Neural cell (in vitro differentiated cells): ENCODE measurements at regions not wholly inside any gene's neighbourhood (a gene's known extent, or its start where the extent isn't known, plus 50 kb on each side); places are given as distances from the start of the nearest gene placed in this dataset.

Experiments used
- H2AFZ ChIP-seq: fragments of 200-600, 300-800 bp; sonication (generic), shearing (Covaris generic); 2 replicates; pipeline ENCODE4 v1.6.0; 2014; ENCODE audit warnings: low read depth, mild to moderate bottlenecking, antibody characterized with exemption, low read length, moderate library complexity
- H3F3A ChIP-seq: fragments of 200-600 bp; shearing (Covaris generic); 2 replicates; pipeline ENCODE4 v1.6.1; 2016; ENCODE audit warnings: mild to moderate bottlenecking, moderate library complexity, mixed read lengths, antibody characterized with exemption, low read length; ENCODE audit not compliant: insufficient read depth, poor library complexity, severe bottlenecking
- H3K27ac ChIP-seq: fragments of 200-600, 300-800 bp; sonication (generic), shearing (Covaris generic); 2 replicates; pipeline ENCODE4 v1.5.1; 2014; ENCODE audit warnings: mild to moderate bottlenecking, low read length, moderate library complexity
- H3K27me3 ChIP-seq: fragments of 300-800, 200-600 bp; sonication (generic), shearing (Covaris generic); 2 replicates; pipeline ENCODE4 v1.6.0; 2014; ENCODE audit warnings: mild to moderate bottlenecking, low read depth, low read length, moderate library complexity; ENCODE audit not compliant: insufficient read depth
- H3K36me3 ChIP-seq: fragments of 300-800, 200-600 bp; sonication (generic), shearing (Covaris generic); 2 replicates; pipeline ENCODE4 v1.5.1; 2014; ENCODE audit warnings: mild to moderate bottlenecking, antibody characterized with exemption, low read length, moderate library complexity; ENCODE audit not compliant: insufficient read depth
- H3K4me2 ChIP-seq: fragments of 300-800, 200-600 bp; sonication (generic), shearing (Covaris generic); 2 replicates; pipeline ENCODE4 v1.6.0; 2014; ENCODE audit warnings: mild to moderate bottlenecking, low read length
- H3K4me3 ChIP-seq: fragments of 300-800, 200-600 bp; sonication (generic), shearing (Covaris generic); 2 replicates; pipeline ENCODE4 v1.5.1; 2014; ENCODE audit warnings: mild to moderate bottlenecking, low read length, moderate library complexity
- H3K79me2 ChIP-seq: fragments of 200-600 bp; shearing (Covaris generic); replicated peaks from 2 replicates; pipeline ENCODE4 v1.6.0; 2014; ENCODE audit warnings: mild to moderate bottlenecking, low read length, moderate library complexity; ENCODE audit not compliant: insufficient read depth
- H3K9ac ChIP-seq: fragments of 300-800, 200-600 bp; sonication (generic), shearing (Covaris generic); 2 replicates; pipeline ENCODE4 v1.6.1; 2016; ENCODE audit warnings: mild to moderate bottlenecking, low read length, mixed read lengths
- H3K9me2 ChIP-seq: fragments of 200-600 bp; shearing (Covaris generic); 2 replicates; pipeline ENCODE4 v1.6.1; 2016; ENCODE audit warnings: mild to moderate bottlenecking, low read length, mixed read lengths; ENCODE audit not compliant: insufficient read depth
- H3K9me3 ChIP-seq: fragments of 200-600, 300-800 bp; sonication (generic), shearing (Covaris generic); 2 replicates; pipeline ENCODE4 v1.6.1; 2016; ENCODE audit warnings: mild to moderate bottlenecking, mixed run types, low read length, moderate library complexity, mixed read lengths
- H4K20me1 ChIP-seq: fragments of 200-600 bp; shearing (Covaris generic); 2 replicates; pipeline ENCODE4 v1.6.1; 2016; ENCODE audit warnings: mild to moderate bottlenecking, mixed run types; ENCODE audit not compliant: insufficient read depth
- EP300 ChIP-seq: fragments of 450-650 bp; conservative IDR thresholded peaks from 2 replicates; pipeline ENCODE4 v1.6.1; 2014; ENCODE audit warnings: antibody characterized with exemption, mild to moderate bottlenecking, moderate library complexity; ENCODE audit not compliant: poor library complexity, severe bottlenecking
- EZH2 ChIP-seq: fragments of 200-600, 300-800 bp; shearing (Covaris generic), sonication (generic); IDR thresholded peaks from 2 replicates; pipeline ENCODE4 v1.6.1; 2014; ENCODE audit warnings: antibody characterized with exemption, low read length, borderline replicate concordance, mild to moderate bottlenecking; ENCODE audit not compliant: insufficient read depth, poor library complexity, severe bottlenecking
- MXI1 ChIP-seq: fragments of 450-650 bp; conservative IDR thresholded peaks from 2 replicates; pipeline ENCODE4 v1.6.1; 2014; ENCODE audit warnings: antibody characterized with exemption, mild to moderate bottlenecking; ENCODE audit not compliant: poor library complexity, severe bottlenecking
- POLR2AphosphoS5 ChIP-seq: IDR thresholded peaks from 2 replicates; pipeline ENCODE4 v1.6.1; 2012
- RAD21 ChIP-seq: fragments of 450-650 bp; conservative IDR thresholded peaks from 2 replicates; pipeline ENCODE4 v1.6.1; 2014; ENCODE audit warnings: antibody characterized with exemption, mild to moderate bottlenecking, moderate library complexity
- SMC3 ChIP-seq: fragments of 450-650 bp; conservative IDR thresholded peaks from 2 replicates; pipeline ENCODE4 v1.6.1; 2014; ENCODE audit warnings: antibody characterized with exemption, mild to moderate bottlenecking, moderate library complexity; ENCODE audit not compliant: poor library complexity
- TAF1 ChIP-seq: IDR thresholded peaks from 2 replicates; pipeline ENCODE4 v1.6.1; 2012; ENCODE audit warnings: low read depth
- TF ChIP-seq, protein P1 (sequence below): IDR thresholded peaks from 2 replicates; pipeline ENCODE4 v1.6.1; 2012; ENCODE audit warnings: borderline replicate concordance

DNA sequence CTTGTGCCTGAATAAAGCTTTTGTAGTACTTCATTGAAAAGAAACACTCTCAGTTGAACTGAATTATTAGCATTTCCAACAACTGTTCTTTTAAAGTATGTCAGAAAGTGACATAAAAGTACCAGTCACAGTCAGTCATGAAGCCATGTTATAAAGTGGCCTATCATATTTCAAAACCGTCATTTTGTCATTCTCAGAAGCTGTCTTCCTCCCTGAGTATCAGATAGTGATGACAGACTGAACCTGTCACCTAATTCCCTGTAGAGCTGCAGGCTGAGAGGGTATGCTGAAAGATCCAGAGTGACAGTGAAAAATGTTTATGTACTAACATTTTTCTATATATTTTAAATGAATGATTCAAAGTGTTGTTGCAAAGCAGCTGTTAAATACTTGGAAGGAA, 1121.7 kb upstream of the PRMT6 start:
- Histone ChIP-seq H3K9ac (no peak overlapping the region), H3K36me3 (no peaks in the 10 kb centered on the region), H3K9me3 (no peaks in the 10 kb centered on the region), H3K4me3 (no peak overlapping the region), H3K27me3 (no peaks in the 10 kb centered on the region), H3K4me2 (no peak overlapping the region), H4K20me1 (no peaks in the 10 kb centered on the region), H3F3A (no peaks in the 10 kb centered on the region), H3K79me2 (no peaks in the 10 kb centered on the region), H3K27ac (peak overlapping the region; percentile 36), H2AFZ (no peak overlapping the region), H3K9me2 (no peaks in the 10 kb centered on the region)
- TF ChIP-seq RAD21 (peak; percentile 24), POLR2AphosphoS5 (peak; percentile 98), EZH2 (no peak), MXI1 (no peak), EP300 (peak; percentile 100), SMC3 (peak; percentile 14)
- TF ChIP-seq, protein P1, sequence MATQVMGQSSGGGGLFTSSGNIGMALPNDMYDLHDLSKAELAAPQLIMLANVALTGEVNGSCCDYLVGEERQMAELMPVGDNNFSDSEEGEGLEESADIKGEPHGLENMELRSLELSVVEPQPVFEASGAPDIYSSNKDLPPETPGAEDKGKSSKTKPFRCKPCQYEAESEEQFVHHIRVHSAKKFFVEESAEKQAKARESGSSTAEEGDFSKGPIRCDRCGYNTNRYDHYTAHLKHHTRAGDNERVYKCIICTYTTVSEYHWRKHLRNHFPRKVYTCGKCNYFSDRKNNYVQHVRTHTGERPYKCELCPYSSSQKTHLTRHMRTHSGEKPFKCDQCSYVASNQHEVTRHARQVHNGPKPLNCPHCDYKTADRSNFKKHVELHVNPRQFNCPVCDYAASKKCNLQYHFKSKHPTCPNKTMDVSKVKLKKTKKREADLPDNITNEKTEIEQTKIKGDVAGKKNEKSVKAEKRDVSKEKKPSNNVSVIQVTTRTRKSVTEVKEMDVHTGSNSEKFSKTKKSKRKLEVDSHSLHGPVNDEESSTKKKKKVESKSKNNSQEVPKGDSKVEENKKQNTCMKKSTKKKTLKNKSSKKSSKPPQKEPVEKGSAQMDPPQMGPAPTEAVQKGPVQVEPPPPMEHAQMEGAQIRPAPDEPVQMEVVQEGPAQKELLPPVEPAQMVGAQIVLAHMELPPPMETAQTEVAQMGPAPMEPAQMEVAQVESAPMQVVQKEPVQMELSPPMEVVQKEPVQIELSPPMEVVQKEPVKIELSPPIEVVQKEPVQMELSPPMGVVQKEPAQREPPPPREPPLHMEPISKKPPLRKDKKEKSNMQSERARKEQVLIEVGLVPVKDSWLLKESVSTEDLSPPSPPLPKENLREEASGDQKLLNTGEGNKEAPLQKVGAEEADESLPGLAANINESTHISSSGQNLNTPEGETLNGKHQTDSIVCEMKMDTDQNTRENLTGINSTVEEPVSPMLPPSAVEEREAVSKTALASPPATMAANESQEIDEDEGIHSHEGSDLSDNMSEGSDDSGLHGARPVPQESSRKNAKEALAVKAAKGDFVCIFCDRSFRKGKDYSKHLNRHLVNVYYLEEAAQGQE, result peak; percentile 74

- H3K79me2 ChIP-seq, result no peaks in the 10 kb centered on the region
- H3K9me2 ChIP-seq, result no peaks in the 10 kb centered on the region
- H3K4me2 ChIP-seq, result no peak overlapping the region
- no peaks in the 10 kb centered on the region for H3K36me3 ChIP-seq
- H2AFZ ChIP-seq, result no peak overlapping the region
- H4K20me1 ChIP-seq, result no peaks in the 10 kb centered on the region
- H3K27ac ChIP-seq, result no peak overlapping the region
- H3K9ac ChIP-seq, result no peak overlapping the region
- H3K4me3 ChIP-seq, result no peak overlapping the region
- TF ChIP-seq SMC3 (no peak), MXI1 (no peak), TAF1 (no peak), POLR2AphosphoS5 (peak; percentile 69), EP300 (peak; percentile 87)
- TF ChIP-seq, protein P1, result peak; percentile 34
- no peaks in the 10 kb centered on the region for H3K9me3 ChIP-seq
- no peaks in the 10 kb centered on the region for H3F3A ChIP-seq
- no peaks in the 10 kb centered on the region for H3K27me3 ChIP-seq
Observed at GRCh38 chr1:105964879-105965278, 1091.6 kb upstream of the PRMT6 start.
